ENCODE measurements at regions not wholly inside any gene's neighbourhood (a gene's known extent, or its start where the extent isn't known, plus 50 kb on each side); places are given as distances from the start of the nearest gene placed in this dataset.

- no peaks in the 10 kb centered on the region for H3K27me3 ChIP-seq
- peak overlapping the region in 3 of 4 donors; percentile 56 to 63 (median 60) for H3K27ac ChIP-seq
- no peak overlapping the region for H3K4me3 ChIP-seq
- H3K9me3 ChIP-seq = no peaks in the 10 kb centered on the region
- 74 to 79% methylated on average over 8 of the region's 8 CpGs for WGBS, 2 donors
- no peaks in the 10 kb centered on the region for H3K4me1 ChIP-seq
- no peaks in the 10 kb centered on the region for H3K36me3 ChIP-seq
- ATAC-seq (ENCODE audit: low FRiP score in 2 of 2) (peak; percentile 56 to 71), DNase-seq (no peak)
- TF ChIP-seq CTCF (IDR thresholded peaks at IDR 0.05) (no peak), EP300 (IDR thresholded peaks at IDR 0.05) (peak in 2 of 4 donors; percentile 40 to 47), POLR2A (IDR thresholded peaks at IDR 0.05) (no peak), POLR2AphosphoS5 (IDR thresholded peaks at IDR 0.05) (peak in 1 of 2 donors; percentile 31)
These were observed 498.6 kb downstream of the TXNL1 start for GRCh38 chr18:56139792-56140254.

- Histone ChIP-seq H3K27me3 (no peaks in the 10 kb centered on the region), H3K27ac (peak overlapping the region; percentile 56 to 63 (median 61)), H3K4me1 (no peaks in the 10 kb centered on the region), H3K9me3 (no peaks in the 10 kb centered on the region), H3K36me3 (no peaks in the 10 kb centered on the region), H3K4me3 (no peak overlapping the region)
- peak; percentile 31 to 58 for ATAC-seq (ENCODE audit: low FRiP score in 2 of 2)
- DNase-seq = no peak
- TF ChIP-seq POLR2A (IDR thresholded peaks at IDR 0.05) (no peak), POLR2AphosphoS5 (IDR thresholded peaks at IDR 0.05) (no peak), EP300 (IDR thresholded peaks at IDR 0.05) (no peak), CTCF (IDR thresholded peaks at IDR 0.05) (no peak)
These were observed 499.0 kb downstream of the TXNL1 start for GRCh38 chr18:56139372-56139771.

GRCh38 chr18:56136105-56136504 is 502.3 kb downstream of the TXNL1 start:
- DNase-seq = no peak
- WGBS, 2 donors = 91 to 96% methylated on average over 2 of the region's 2 CpGs
- no peak for ATAC-seq (ENCODE audit: low FRiP score in 2 of 2)

DNA sequence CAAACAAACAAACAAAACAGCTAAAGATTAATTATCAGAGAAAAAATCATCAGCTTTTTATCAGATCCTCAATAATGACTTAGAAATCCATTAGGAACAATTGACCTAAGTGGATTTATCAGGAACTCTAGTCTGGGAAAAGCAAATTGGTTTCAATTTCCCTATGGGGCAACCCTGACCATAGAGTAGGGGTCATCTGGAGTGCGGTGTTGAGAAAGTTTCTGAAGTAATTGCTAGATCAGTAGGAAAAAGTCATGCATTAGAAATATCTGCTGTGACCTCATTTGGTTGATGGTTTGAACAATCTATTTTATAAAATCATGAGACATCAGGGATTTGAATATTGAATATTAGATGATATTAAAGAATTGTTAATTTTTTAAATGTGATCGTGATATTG is 507.9 kb downstream of the TXNL1 start:
- H3K4me1 ChIP-seq = no peaks in the 10 kb centered on the region
- H3K27ac ChIP-seq = no peak overlapping the region
- ATAC-seq (ENCODE audit: low FRiP score in 2 of 2) = no peak
- no peak overlapping the region for H3K4me3 ChIP-seq
- H3K9me3 ChIP-seq = no peaks in the 10 kb centered on the region
- H3K27me3 ChIP-seq = no peaks in the 10 kb centered on the region
- DNase-seq = no peak
- no peaks in the 10 kb centered on the region for H3K36me3 ChIP-seq
- WGBS, 2 donors = 92 to 95% methylated on average over 2 of the region's 2 CpGs
- TF ChIP-seq POLR2A (IDR thresholded peaks at IDR 0.05) (no peak), POLR2AphosphoS5 (IDR thresholded peaks at IDR 0.05) (no peak), CTCF (IDR thresholded peaks at IDR 0.05) (no peak), EP300 (IDR thresholded peaks at IDR 0.05) (no peak)

More at GRCh38 chr18:56136105-56136504, 502.3 kb downstream of the TXNL1 start:
- Histone ChIP-seq H3K9me3 (no peaks in the 10 kb centered on the region), H3K27me3 (no peaks in the 10 kb centered on the region), H3K27ac (no peak overlapping the region), H3K4me3 (no peak overlapping the region), H3K4me1 (no peaks in the 10 kb centered on the region), H3K36me3 (no peaks in the 10 kb centered on the region)
- TF ChIP-seq POLR2AphosphoS5 (IDR thresholded peaks at IDR 0.05) (no peak), POLR2A (IDR thresholded peaks at IDR 0.05) (no peak), CTCF (IDR thresholded peaks at IDR 0.05) (no peak), EP300 (IDR thresholded peaks at IDR 0.05) (no peak)

GRCh38 chr18:56128153-56128791 is 510.1 kb downstream of the TXNL1 start:
- Histone ChIP-seq H3K27me3 (no peaks in the 10 kb centered on the region), H3K4me3 (no peak overlapping the region), H3K4me1 (no peaks in the 10 kb centered on the region), H3K9me3 (no peaks in the 10 kb centered on the region), H3K36me3 (no peaks in the 10 kb centered on the region), H3K27ac (no peak overlapping the region)
- ATAC-seq (ENCODE audit: low FRiP score in 2 of 2) = no peak
- no peak for DNase-seq
- TF ChIP-seq CTCF (IDR thresholded peaks at IDR 0.05) (no peak), POLR2A (IDR thresholded peaks at IDR 0.05) (no peak), POLR2AphosphoS5 (IDR thresholded peaks at IDR 0.05) (no peak), EP300 (IDR thresholded peaks at IDR 0.05) (no peak)
- WGBS, 2 donors = 50 to 88% methylated on average over 2 of the region's 2 CpGs
